Activated naive CD8-positive, alpha-beta T cell (primary cell): ENCODE measurements at regions not wholly inside any gene's neighbourhood (a gene's known extent, or its start where the extent isn't known, plus 50 kb on each side); places are given as distances from the start of the nearest gene placed in this dataset.

ENCODE experiments used
- H3K27ac Mint-ChIP-seq: one replicate; pipeline ENCODE4 v1.8.0; 2021; ENCODE audit warnings: mixed read lengths
- H3K27me3 Mint-ChIP-seq: one replicate; pipeline ENCODE4 v1.8.0; 2021; ENCODE audit warnings: mixed read lengths
- H3K36me3 Mint-ChIP-seq: one replicate; pipeline ENCODE4 v1.8.0; 2021; ENCODE audit warnings: mixed read lengths
- H3K4me1 Mint-ChIP-seq: one replicate; pipeline ENCODE4 v1.8.0; 2021; ENCODE audit warnings: low read depth, mixed read lengths
- H3K4me3 Mint-ChIP-seq: one replicate; pipeline ENCODE4 v1.8.0; 2021; ENCODE audit warnings: mild to moderate bottlenecking, mixed read lengths
- H3K9me3 Mint-ChIP-seq: one replicate; pipeline ENCODE4 v1.8.0; 2021; ENCODE audit warnings: low read depth, mixed read lengths

GRCh38 chr1:38210895-38211177, 164.2 kb upstream of the POU3F1 start:
- Mint-ChIP-seq H3K4me1 (peaks cover 7% of the 10 kb centered on the region), H3K27ac (no peak overlapping the region), H3K9me3 (no peaks in the 10 kb centered on the region), H3K36me3 (no peaks in the 10 kb centered on the region), H3K4me3 (no peak overlapping the region), H3K27me3 (peaks cover 20% of the 10 kb centered on the region)

- Mint-ChIP-seq H3K36me3 (no peaks in the 10 kb centered on the region), H3K4me3 (no peak overlapping the region), H3K27ac (no peak overlapping the region), H3K27me3 (peaks cover 19% of the 10 kb centered on the region), H3K9me3 (no peaks in the 10 kb centered on the region), H3K4me1 (peaks cover 7% of the 10 kb centered on the region)
Observed at GRCh38 chr1:38210021-38210894, 163.7 kb upstream of the POU3F1 start.

GRCh38 chr1:38208716-38209632, 162.4 kb upstream of the POU3F1 start:
- peaks cover 15% of the 10 kb centered on the region for H3K27me3 Mint-ChIP-seq
- H3K36me3 Mint-ChIP-seq, result no peaks in the 10 kb centered on the region
- no peak overlapping the region for H3K27ac Mint-ChIP-seq
- H3K9me3 Mint-ChIP-seq, result no peaks in the 10 kb centered on the region
- H3K4me1 Mint-ChIP-seq, result peaks cover 7% of the 10 kb centered on the region
- no peak overlapping the region for H3K4me3 Mint-ChIP-seq

GRCh38 chr1:38207906-38208305, 161.3 kb upstream of the POU3F1 start:
- H3K36me3 Mint-ChIP-seq, result no peaks in the 10 kb centered on the region

GRCh38 chr1:38207275-38207674, 160.7 kb upstream of the POU3F1 start:
- H3K9me3 Mint-ChIP-seq, result no peaks in the 10 kb centered on the region
- peaks cover 9% of the 10 kb centered on the region for H3K27me3 Mint-ChIP-seq
- no peaks in the 10 kb centered on the region for H3K36me3 Mint-ChIP-seq
- H3K27ac Mint-ChIP-seq, result no peak overlapping the region
- H3K4me3 Mint-ChIP-seq, result no peak overlapping the region
- H3K4me1 Mint-ChIP-seq, result no peaks in the 10 kb centered on the region

More at GRCh38 chr1:38207906-38208305, 161.3 kb upstream of the POU3F1 start:
- Mint-ChIP-seq H3K4me3 (no peak overlapping the region), H3K9me3 (no peaks in the 10 kb centered on the region), H3K27me3 (peaks cover 10% of the 10 kb centered on the region), H3K27ac (no peak overlapping the region), H3K4me1 (no peaks in the 10 kb centered on the region)

- H3K27me3 Mint-ChIP-seq, result peaks cover 1% of the 10 kb centered on the region
- H3K4me3 Mint-ChIP-seq, result no peak overlapping the region
- H3K9me3 Mint-ChIP-seq, result no peaks in the 10 kb centered on the region
- H3K36me3 Mint-ChIP-seq, result no peaks in the 10 kb centered on the region
- H3K4me1 Mint-ChIP-seq, result no peaks in the 10 kb centered on the region
- H3K27ac Mint-ChIP-seq, result no peak overlapping the region
Observed at GRCh38 chr1:38204698-38205097, 158.1 kb upstream of the POU3F1 start.

GRCh38 chr1:38203441-38203840, 156.8 kb upstream of the POU3F1 start:
- no peak overlapping the region for H3K27ac Mint-ChIP-seq

GRCh38 chr1:38201431-38201830, 154.8 kb upstream of the POU3F1 start:
- Mint-ChIP-seq H3K36me3 (no peaks in the 10 kb centered on the region), H3K27me3 (no peaks in the 10 kb centered on the region), H3K27ac (no peak overlapping the region), H3K9me3 (no peaks in the 10 kb centered on the region), H3K4me1 (no peaks in the 10 kb centered on the region), H3K4me3 (no peak overlapping the region)

More at GRCh38 chr1:38203441-38203840, 156.8 kb upstream of the POU3F1 start:
- H3K4me1 Mint-ChIP-seq, result no peaks in the 10 kb centered on the region
- H3K36me3 Mint-ChIP-seq, result no peaks in the 10 kb centered on the region
- H3K9me3 Mint-ChIP-seq, result no peaks in the 10 kb centered on the region
- peaks cover 1% of the 10 kb centered on the region for H3K27me3 Mint-ChIP-seq
- no peak overlapping the region for H3K4me3 Mint-ChIP-seq

- H3K4me1 Mint-ChIP-seq, result no peaks in the 10 kb centered on the region
- no peaks in the 10 kb centered on the region for H3K9me3 Mint-ChIP-seq
- H3K27me3 Mint-ChIP-seq, result peaks cover 2% of the 10 kb centered on the region
- H3K36me3 Mint-ChIP-seq, result no peaks in the 10 kb centered on the region
- H3K27ac Mint-ChIP-seq, result no peak overlapping the region
- no peak overlapping the region for H3K4me3 Mint-ChIP-seq
Observed at GRCh38 chr1:38198621-38199020, 152.0 kb upstream of the POU3F1 start.

- no peaks in the 10 kb centered on the region for H3K9me3 Mint-ChIP-seq
- no peaks in the 10 kb centered on the region for H3K36me3 Mint-ChIP-seq
- H3K27me3 Mint-ChIP-seq, result peaks cover 2% of the 10 kb centered on the region
- H3K4me3 Mint-ChIP-seq, result no peak overlapping the region
- no peaks in the 10 kb centered on the region for H3K4me1 Mint-ChIP-seq
- H3K27ac Mint-ChIP-seq, result no peak overlapping the region
Observed at GRCh38 chr1:38198099-38198498, 151.5 kb upstream of the POU3F1 start.

GRCh38 chr1:38197312-38198061, 150.9 kb upstream of the POU3F1 start:
- Mint-ChIP-seq H3K9me3 (no peaks in the 10 kb centered on the region), H3K27ac (no peak overlapping the region), H3K4me1 (no peaks in the 10 kb centered on the region), H3K27me3 (peaks cover 5% of the 10 kb centered on the region), H3K36me3 (no peaks in the 10 kb centered on the region), H3K4me3 (no peak overlapping the region)

GRCh38 chr1:38194472-38194871, 147.9 kb upstream of the POU3F1 start:
- no peaks in the 10 kb centered on the region for H3K9me3 Mint-ChIP-seq
- no peak overlapping the region for H3K27ac Mint-ChIP-seq
- peaks cover 21% of the 10 kb centered on the region for H3K27me3 Mint-ChIP-seq
- no peaks in the 10 kb centered on the region for H3K36me3 Mint-ChIP-seq
- H3K4me1 Mint-ChIP-seq, result no peaks in the 10 kb centered on the region
- H3K4me3 Mint-ChIP-seq, result no peak overlapping the region

GRCh38 chr1:38193040-38193439, 146.4 kb upstream of the POU3F1 start:
- H3K27ac Mint-ChIP-seq, result no peak overlapping the region
- H3K4me3 Mint-ChIP-seq, result no peak overlapping the region
- H3K27me3 Mint-ChIP-seq, result peaks cover 25% of the 10 kb centered on the region
- H3K4me1 Mint-ChIP-seq, result no peaks in the 10 kb centered on the region
- no peaks in the 10 kb centered on the region for H3K36me3 Mint-ChIP-seq
- H3K9me3 Mint-ChIP-seq, result no peaks in the 10 kb centered on the region

- Mint-ChIP-seq H3K27ac (no peak overlapping the region), H3K4me1 (no peaks in the 10 kb centered on the region), H3K27me3 (peaks cover 25% of the 10 kb centered on the region), H3K4me3 (no peak overlapping the region), H3K9me3 (no peaks in the 10 kb centered on the region), H3K36me3 (no peaks in the 10 kb centered on the region)
Observed at GRCh38 chr1:38191461-38191860, 144.9 kb upstream of the POU3F1 start.

GRCh38 chr1:38190983-38191382, 144.4 kb upstream of the POU3F1 start:
- H3K36me3 Mint-ChIP-seq, result no peaks in the 10 kb centered on the region
- H3K27ac Mint-ChIP-seq, result no peak overlapping the region
- H3K9me3 Mint-ChIP-seq, result no peaks in the 10 kb centered on the region
- no peak overlapping the region for H3K4me3 Mint-ChIP-seq
- H3K4me1 Mint-ChIP-seq, result no peaks in the 10 kb centered on the region
- H3K27me3 Mint-ChIP-seq, result peaks cover 25% of the 10 kb centered on the region
